ENCODE measurements at regions not wholly inside any gene's neighbourhood (a gene's known extent, or its start where the extent isn't known, plus 50 kb on each side); places are given as distances from the start of the nearest gene placed in this dataset.

GRCh38 chr10:64275774-64276173, 754.6 kb downstream of the REEP3 start:
- no peak overlapping the region for H3K9ac ChIP-seq (ENCODE audit: low read depth, low read length)
- no peaks in the 10 kb centered on the region for H3K9me3 ChIP-seq (ENCODE audit: control insufficient read depth, insufficient read depth, low read length)
- H3K4me3 ChIP-seq (ENCODE audit: low read depth, low read length) = no peak overlapping the region
- no peak overlapping the region for H3K27ac ChIP-seq (ENCODE audit: low read depth, low read length)
- no peaks in the 10 kb centered on the region for H3K36me3 ChIP-seq (ENCODE audit: control insufficient read depth, insufficient read depth, low read length)
- no peaks in the 10 kb centered on the region for H3K27me3 ChIP-seq (ENCODE audit: control insufficient read depth, insufficient read depth, low read length)
- H3K4me1 ChIP-seq (ENCODE audit: control insufficient read depth, insufficient read depth, low read length) = 0 out of 2 replicates have a peak, but pooled peaks cover 4% of the 10 kb centered on the region

- H3K4me3 ChIP-seq (ENCODE audit: low read depth, low read length) = no peak overlapping the region
- H3K4me1 ChIP-seq (ENCODE audit: control insufficient read depth, insufficient read depth, low read length) = no peaks in the 10 kb centered on the region
- no peaks in the 10 kb centered on the region for H3K36me3 ChIP-seq (ENCODE audit: control insufficient read depth, insufficient read depth, low read length)
- H3K9ac ChIP-seq (ENCODE audit: low read depth, low read length) = no peak overlapping the region
- H3K27me3 ChIP-seq (ENCODE audit: control insufficient read depth, insufficient read depth, low read length) = no peaks in the 10 kb centered on the region
- no peak overlapping the region for H3K27ac ChIP-seq (ENCODE audit: low read depth, low read length)
- H3K9me3 ChIP-seq (ENCODE audit: control insufficient read depth, insufficient read depth, low read length) = no peaks in the 10 kb centered on the region
Measured at GRCh38 chr10:64277536-64277935, 756.3 kb downstream of the REEP3 start.

- Histone ChIP-seq H3K4me3 (ENCODE audit: low read depth, low read length) (no peak overlapping the region), H3K27ac (ENCODE audit: low read depth, low read length) (no peak overlapping the region), H3K36me3 (ENCODE audit: control insufficient read depth, insufficient read depth, low read length) (no peaks in the 10 kb centered on the region), H3K27me3 (ENCODE audit: control insufficient read depth, insufficient read depth, low read length) (no peaks in the 10 kb centered on the region), H3K9me3 (ENCODE audit: control insufficient read depth, insufficient read depth, low read length) (no peaks in the 10 kb centered on the region), H3K4me1 (ENCODE audit: control insufficient read depth, insufficient read depth, low read length) (no peaks in the 10 kb centered on the region), H3K9ac (ENCODE audit: low read depth, low read length) (no peak overlapping the region)
Measured at GRCh38 chr10:64283621-64284020, 762.4 kb downstream of the REEP3 start.

- Histone ChIP-seq H3K4me3 (ENCODE audit: low read depth, low read length) (no peak overlapping the region), H3K36me3 (ENCODE audit: control insufficient read depth, insufficient read depth, low read length) (no peaks in the 10 kb centered on the region), H3K9ac (ENCODE audit: low read depth, low read length) (no peak overlapping the region), H3K27me3 (ENCODE audit: control insufficient read depth, insufficient read depth, low read length) (no peaks in the 10 kb centered on the region), H3K27ac (ENCODE audit: low read depth, low read length) (no peak overlapping the region), H3K9me3 (ENCODE audit: control insufficient read depth, insufficient read depth, low read length) (no peaks in the 10 kb centered on the region), H3K4me1 (ENCODE audit: control insufficient read depth, insufficient read depth, low read length) (no peaks in the 10 kb centered on the region)
Measured at GRCh38 chr10:64286533-64286932, 765.3 kb downstream of the REEP3 start.

GRCh38 chr10:64288404-64288803, 767.2 kb downstream of the REEP3 start:
- Histone ChIP-seq H3K27ac (ENCODE audit: low read depth, low read length) (no peak overlapping the region), H3K4me1 (ENCODE audit: control insufficient read depth, insufficient read depth, low read length) (no peaks in the 10 kb centered on the region), H3K27me3 (ENCODE audit: control insufficient read depth, insufficient read depth, low read length) (no peaks in the 10 kb centered on the region), H3K9me3 (ENCODE audit: control insufficient read depth, insufficient read depth, low read length) (no peaks in the 10 kb centered on the region), H3K4me3 (ENCODE audit: low read depth, low read length) (no peak overlapping the region), H3K36me3 (ENCODE audit: control insufficient read depth, insufficient read depth, low read length) (no peaks in the 10 kb centered on the region), H3K9ac (ENCODE audit: low read depth, low read length) (no peak overlapping the region)

- Histone ChIP-seq H3K9me3 (ENCODE audit: control insufficient read depth, insufficient read depth, low read length) (no peaks in the 10 kb centered on the region), H3K4me1 (ENCODE audit: control insufficient read depth, insufficient read depth, low read length) (peaks cover 8% of the 10 kb centered on the region; the same call in 1 of the 2 replicates), H3K36me3 (ENCODE audit: control insufficient read depth, insufficient read depth, low read length) (no peaks in the 10 kb centered on the region), H3K9ac (ENCODE audit: low read depth, low read length) (no peak overlapping the region), H3K4me3 (ENCODE audit: low read depth, low read length) (no peak overlapping the region), H3K27ac (ENCODE audit: low read depth, low read length) (no peak overlapping the region), H3K27me3 (ENCODE audit: control insufficient read depth, insufficient read depth, low read length) (no peaks in the 10 kb centered on the region)
Measured at GRCh38 chr10:64303566-64303965, 782.4 kb downstream of the REEP3 start.

- no peak overlapping the region for H3K27ac ChIP-seq (ENCODE audit: low read depth, low read length)
- H3K9me3 ChIP-seq (ENCODE audit: control insufficient read depth, insufficient read depth, low read length) = no peaks in the 10 kb centered on the region
- H3K9ac ChIP-seq (ENCODE audit: low read depth, low read length) = no peak overlapping the region
- H3K36me3 ChIP-seq (ENCODE audit: control insufficient read depth, insufficient read depth, low read length) = no peaks in the 10 kb centered on the region
- peaks cover 8% of the 10 kb centered on the region; the same call in 1 of the 2 replicates for H3K4me1 ChIP-seq (ENCODE audit: control insufficient read depth, insufficient read depth, low read length)
- H3K4me3 ChIP-seq (ENCODE audit: low read depth, low read length) = no peak overlapping the region
- no peaks in the 10 kb centered on the region for H3K27me3 ChIP-seq (ENCODE audit: control insufficient read depth, insufficient read depth, low read length)
Measured at GRCh38 chr10:64306729-64307327, 785.6 kb downstream of the REEP3 start.

- H3K4me3 ChIP-seq (ENCODE audit: low read depth, low read length) = no peak overlapping the region
- H3K27me3 ChIP-seq (ENCODE audit: control insufficient read depth, insufficient read depth, low read length) = no peaks in the 10 kb centered on the region
- H3K36me3 ChIP-seq (ENCODE audit: control insufficient read depth, insufficient read depth, low read length) = no peaks in the 10 kb centered on the region
- no peaks in the 10 kb centered on the region for H3K4me1 ChIP-seq (ENCODE audit: control insufficient read depth, insufficient read depth, low read length)
- H3K27ac ChIP-seq (ENCODE audit: low read depth, low read length) = no peak overlapping the region
- no peak overlapping the region for H3K9ac ChIP-seq (ENCODE audit: low read depth, low read length)
- H3K9me3 ChIP-seq (ENCODE audit: control insufficient read depth, insufficient read depth, low read length) = no peaks in the 10 kb centered on the region
Measured at GRCh38 chr10:64312876-64313275, 791.7 kb downstream of the REEP3 start.

- Histone ChIP-seq H3K27ac (ENCODE audit: low read depth, low read length) (no peak overlapping the region), H3K27me3 (ENCODE audit: control insufficient read depth, insufficient read depth, low read length) (no peaks in the 10 kb centered on the region), H3K4me1 (ENCODE audit: control insufficient read depth, insufficient read depth, low read length) (no peaks in the 10 kb centered on the region), H3K36me3 (ENCODE audit: control insufficient read depth, insufficient read depth, low read length) (no peaks in the 10 kb centered on the region), H3K9me3 (ENCODE audit: control insufficient read depth, insufficient read depth, low read length) (no peaks in the 10 kb centered on the region), H3K9ac (ENCODE audit: low read depth, low read length) (no peak overlapping the region), H3K4me3 (ENCODE audit: low read depth, low read length) (no peak overlapping the region)
Measured at GRCh38 chr10:64313967-64314366, 792.8 kb downstream of the REEP3 start.

- no peaks in the 10 kb centered on the region for H3K9me3 ChIP-seq (ENCODE audit: control insufficient read depth, insufficient read depth, low read length)
- no peak overlapping the region for H3K27ac ChIP-seq (ENCODE audit: low read depth, low read length)
- H3K4me3 ChIP-seq (ENCODE audit: low read depth, low read length) = no peak overlapping the region
- H3K36me3 ChIP-seq (ENCODE audit: control insufficient read depth, insufficient read depth, low read length) = no peaks in the 10 kb centered on the region
- no peaks in the 10 kb centered on the region for H3K4me1 ChIP-seq (ENCODE audit: control insufficient read depth, insufficient read depth, low read length)
- no peak overlapping the region for H3K9ac ChIP-seq (ENCODE audit: low read depth, low read length)
- H3K27me3 ChIP-seq (ENCODE audit: control insufficient read depth, insufficient read depth, low read length) = no peaks in the 10 kb centered on the region
Measured at GRCh38 chr10:64316416-64316815, 795.2 kb downstream of the REEP3 start.

- H3K4me1 ChIP-seq (ENCODE audit: control insufficient read depth, insufficient read depth, low read length) = no peaks in the 10 kb centered on the region
- H3K36me3 ChIP-seq (ENCODE audit: control insufficient read depth, insufficient read depth, low read length) = no peaks in the 10 kb centered on the region
- no peak overlapping the region for H3K4me3 ChIP-seq (ENCODE audit: low read depth, low read length)
- no peak overlapping the region for H3K27ac ChIP-seq (ENCODE audit: low read depth, low read length)
- H3K27me3 ChIP-seq (ENCODE audit: control insufficient read depth, insufficient read depth, low read length) = no peaks in the 10 kb centered on the region
- H3K9ac ChIP-seq (ENCODE audit: low read depth, low read length) = no peak overlapping the region
- no peaks in the 10 kb centered on the region for H3K9me3 ChIP-seq (ENCODE audit: control insufficient read depth, insufficient read depth, low read length)
Measured at GRCh38 chr10:64316833-64317232, 795.6 kb downstream of the REEP3 start.
